Fibroblast of the aortic adventitia (primary cell): ENCODE measurements at regions not wholly inside any gene's neighbourhood (a gene's known extent, or its start where the extent isn't known, plus 50 kb on each side); places are given as distances from the start of the nearest gene placed in this dataset.

Source experiments
- DNase-seq: peaks from one replicate; pipeline ENCODE4 v3.0.0-alpha.2; 2010; ENCODE audit warnings: low read depth
- H3K4me3 ChIP-seq: 2 replicates; pipeline ENCODE4 v1.5.1; 2011; ENCODE audit warnings: low read depth, mild to moderate bottlenecking, control low read depth, low read length, moderate library complexity
- CTCF ChIP-seq: IDR thresholded peaks from 2 replicates; pipeline ENCODE4 v1.5.1; 2011; ENCODE audit warnings: mild to moderate bottlenecking, low read length, control low read depth, inconsistent platforms; ENCODE audit not compliant: insufficient read depth

DNA sequence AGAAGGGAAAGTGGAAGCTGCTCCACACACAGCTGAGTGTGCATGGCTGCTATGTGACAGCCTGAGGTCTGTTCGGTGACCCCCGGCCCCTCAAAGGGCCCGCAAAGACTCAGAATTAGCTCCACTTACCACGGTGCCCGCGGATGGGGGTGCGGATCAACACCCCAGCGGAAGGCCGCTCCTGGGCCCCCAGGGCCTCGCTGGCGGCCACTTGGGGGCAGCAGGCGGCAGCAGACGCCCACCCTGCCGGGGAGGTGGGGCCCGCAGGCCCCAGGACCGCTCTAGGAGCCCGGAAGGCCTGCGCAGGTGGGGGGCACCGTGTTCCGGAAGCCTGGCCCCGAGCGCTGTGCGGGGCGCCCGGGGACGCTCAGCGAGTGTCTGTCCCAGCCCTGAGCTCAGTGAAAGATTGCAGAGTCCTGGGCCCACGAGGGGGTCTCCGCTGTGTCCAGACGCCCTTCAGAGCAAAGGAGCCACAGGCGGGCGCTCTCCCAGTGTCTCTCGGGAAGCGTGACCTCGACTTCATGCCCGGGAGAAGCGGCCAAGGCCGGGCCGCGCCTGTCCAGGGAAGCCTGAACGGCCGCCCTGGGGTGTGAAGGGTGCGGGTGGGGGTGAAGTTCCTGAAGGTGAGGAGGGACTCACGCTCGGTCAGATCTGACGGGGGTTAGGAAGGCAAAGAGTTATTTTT, 118.7 kb downstream of the VAPA start:
- DNase-seq, result no peak
- H3K4me3 ChIP-seq, result no peak overlapping the region
- no peak for TF ChIP-seq CTCF

DNA sequence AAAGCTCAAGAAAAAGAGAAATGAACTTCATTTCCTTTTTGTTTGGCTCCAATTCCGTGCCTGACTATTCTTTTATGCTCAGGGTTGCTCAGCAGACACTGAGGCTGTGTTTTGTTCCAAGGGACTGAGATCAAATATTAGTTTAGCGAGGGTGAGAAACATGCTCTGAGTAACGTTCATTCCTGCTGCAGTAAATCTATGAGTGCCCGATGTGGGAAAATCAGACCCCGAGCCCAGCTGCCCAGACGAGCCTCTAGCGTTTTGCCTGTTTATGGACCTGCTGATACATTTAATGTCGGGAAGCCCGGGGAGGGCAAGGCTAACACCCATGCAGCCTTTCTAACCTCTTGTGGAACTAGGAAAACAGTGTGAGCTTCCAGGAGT, 119.2 kb downstream of the VAPA start:
- DNase-seq, result no peak
- no peak overlapping the region for H3K4me3 ChIP-seq
- TF ChIP-seq CTCF, result no peak

DNA sequence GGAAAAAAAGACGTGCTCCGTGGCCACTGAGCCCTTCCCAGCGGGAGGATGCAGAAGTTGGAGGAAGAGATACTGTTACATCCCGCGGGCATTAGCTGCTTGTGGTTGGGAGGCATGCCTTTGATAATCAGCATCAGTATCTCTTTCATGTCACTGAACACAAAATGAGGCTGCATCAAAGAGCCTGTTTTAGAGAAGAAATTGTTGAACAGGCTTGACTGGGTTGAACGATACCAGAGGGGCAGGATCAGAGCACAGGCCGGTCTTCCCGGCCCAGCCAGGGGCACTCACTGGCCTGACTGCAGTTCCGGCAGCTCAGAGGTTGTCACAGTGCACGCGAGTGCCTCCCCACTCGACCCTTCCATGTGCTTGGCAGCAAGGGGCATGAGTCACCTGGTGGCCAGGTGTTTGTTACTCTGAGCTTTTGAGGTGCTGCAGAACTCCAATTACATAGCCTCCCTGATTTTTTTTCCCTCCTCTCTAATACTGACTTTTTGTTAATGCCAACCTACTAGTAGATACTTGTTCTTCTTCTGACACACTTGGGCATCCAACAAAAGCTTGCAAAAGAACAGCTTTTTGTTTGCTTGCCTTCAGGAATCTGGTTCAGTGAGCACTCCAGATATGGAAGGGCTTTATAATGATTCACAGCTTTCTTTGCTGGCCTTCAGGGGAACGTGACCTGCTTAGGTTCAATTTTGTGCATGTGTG, 121.6 kb downstream of the VAPA start:
- no peak for DNase-seq

GRCh38 chr18:10036479-10036878, 122.7 kb downstream of the VAPA start:
- no peak for DNase-seq
- H3K4me3 ChIP-seq, result no peak overlapping the region
- TF ChIP-seq CTCF, result no peak

More for the DNA sequence above, 121.6 kb downstream of the VAPA start:
- TF ChIP-seq CTCF, result no peak
- H3K4me3 ChIP-seq, result no peak overlapping the region

DNA sequence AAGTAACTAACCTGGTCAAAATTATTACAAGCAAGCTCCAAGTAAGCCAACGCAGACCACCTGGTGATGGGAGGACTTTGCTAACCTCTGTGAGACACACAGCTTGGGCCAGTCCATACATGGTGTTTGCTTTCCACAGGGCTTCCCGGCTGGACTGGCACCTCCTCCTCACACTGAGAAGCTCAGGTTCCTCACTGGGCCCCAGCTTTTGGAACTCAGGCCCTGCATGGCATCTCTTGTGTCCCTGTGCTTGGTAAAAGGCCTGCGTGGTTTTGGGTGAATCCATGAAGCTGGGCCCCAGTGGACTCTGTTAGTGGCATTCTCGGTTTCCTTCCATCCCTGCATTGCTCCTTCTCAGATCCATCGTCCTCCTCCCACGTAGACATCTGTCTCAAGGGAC, 123.4 kb downstream of the VAPA start:
- no peak for TF ChIP-seq CTCF
- no peak for DNase-seq
- H3K4me3 ChIP-seq, result no peak overlapping the region

DNA sequence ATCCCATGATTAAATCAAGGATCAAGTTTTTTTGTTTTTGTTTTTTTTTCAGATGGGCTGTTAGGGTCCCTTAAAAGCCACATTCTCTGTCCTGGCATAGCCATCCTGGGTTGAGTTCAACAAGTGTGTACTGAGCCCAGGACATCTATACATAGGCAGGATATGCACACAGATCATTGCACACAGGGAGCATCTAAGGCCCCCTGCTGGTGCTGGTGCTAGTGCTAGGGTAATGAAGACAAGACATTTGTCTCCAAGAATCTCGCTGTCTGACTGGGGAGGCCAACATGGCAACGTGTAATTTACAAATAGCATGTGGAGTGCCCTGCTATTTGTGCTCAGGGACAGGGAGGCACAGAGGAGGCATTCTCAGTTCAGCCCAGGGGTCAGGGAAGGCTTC, 124.5 kb downstream of the VAPA start:
- DNase-seq, result no peak
- no peak for TF ChIP-seq CTCF
- H3K4me3 ChIP-seq, result no peak overlapping the region
